Keratinocyte (primary cell): ENCODE measurements at regions not wholly inside any gene's neighbourhood (a gene's known extent, or its start where the extent isn't known, plus 50 kb on each side); places are given as distances from the start of the nearest gene placed in this dataset.

Source experiments
- DNase-seq: peaks from one replicate; pipeline ENCODE4 v3.0.0-alpha.2; 2011; ENCODE audit warnings: low read depth, missing footprints, low spot score
- FAIRE-seq: peaks from 2 replicates; lab custom pipeline; 2011; peaks lifted over from hg19 to GRCh38; lab: Jason Lieb, UNC
- H2AFZ ChIP-seq: 2 replicates; pipeline ENCODE4 v1.6.0; 2012; ENCODE audit warnings: low read length, control low read depth, inconsistent platforms; ENCODE audit not compliant: control insufficient read depth
- H3K27ac ChIP-seq: 2 replicates; pipeline ENCODE4 v1.5.1; 2011; ENCODE audit warnings: low read length; ENCODE audit not compliant: control insufficient read depth, insufficient read depth
- H3K27me3 ChIP-seq: 3 replicates; pipeline ENCODE4 v1.6.0; 2011; ENCODE audit warnings: low read length; ENCODE audit not compliant: control insufficient read depth, insufficient read depth; ENCODE audit errors: extremely low read depth
- H3K36me3 ChIP-seq, 2 experiments: 2 replicates in 1 of 2; 3 replicates in 1 of 2; pipeline ENCODE4 v1.5.1; 2011; ENCODE audit warnings: low read length in 2 of 2, mild to moderate bottlenecking in 1 of 2; ENCODE audit not compliant: control insufficient read depth in 2 of 2, insufficient read depth in 2 of 2; ENCODE audit errors: extremely low read depth in 1 of 2
- H3K4me1 ChIP-seq: 3 replicates; pipeline ENCODE4 v1.5.1; 2011; ENCODE audit warnings: low read length; ENCODE audit not compliant: control insufficient read depth, insufficient read depth; ENCODE audit errors: extremely low read depth
- H3K4me2 ChIP-seq: 3 replicates; pipeline ENCODE4 v1.6.0; 2011; ENCODE audit warnings: low read depth, low read length; ENCODE audit not compliant: control insufficient read depth, insufficient read depth; ENCODE audit errors: extremely low read depth
- H3K4me3 ChIP-seq, 3 experiments: fragments of 200-600 bp in 1 of 3; sonication (generic) in 1 of 3; 2 replicates in 2 of 3; 3 replicates in 1 of 3; pipeline ENCODE4 v1.5.1; 2011 to 2016; ENCODE audit warnings: low read length in 3 of 3, mild to moderate bottlenecking in 3 of 3, control low read depth in 2 of 3, inconsistent platforms in 1 of 3, low read depth in 1 of 3, mixed read lengths in 1 of 3, mixed run types in 1 of 3, moderate library complexity in 1 of 3; ENCODE audit not compliant: control insufficient read depth in 2 of 3, insufficient read depth in 2 of 3; ENCODE audit errors: extremely low read depth in 1 of 3
- H3K79me2 ChIP-seq: 2 replicates; pipeline ENCODE4 v1.6.0; 2012; ENCODE audit warnings: low read length; ENCODE audit not compliant: control insufficient read depth, insufficient read depth
- H3K9ac ChIP-seq: 3 replicates; pipeline ENCODE4 v1.6.0; 2011; ENCODE audit warnings: low read length; ENCODE audit not compliant: control insufficient read depth, insufficient read depth; ENCODE audit errors: extremely low read depth
- H3K9me1 ChIP-seq: 3 replicates; pipeline ENCODE4 v1.6.0; 2011; ENCODE audit warnings: low read length; ENCODE audit not compliant: control insufficient read depth, insufficient read depth; ENCODE audit errors: extremely low read depth
- H3K9me3 ChIP-seq: 2 replicates; pipeline ENCODE4 v1.5.1; 2012; ENCODE audit warnings: low read depth, low read length; ENCODE audit not compliant: control insufficient read depth
- H4K20me1 ChIP-seq: 3 replicates; pipeline ENCODE4 v1.6.0; 2011; ENCODE audit warnings: low read length; ENCODE audit not compliant: control insufficient read depth, insufficient read depth; ENCODE audit errors: extremely low read depth
- EZH2 ChIP-seq: IDR thresholded peaks from one replicate; pipeline ENCODE4 v1.6.1; 2012; ENCODE audit warnings: inconsistent platforms, mild to moderate bottlenecking, low read length, moderate library complexity
- dilution Hi-C: fragments of 300-500 bp; cut with MboI; formaldehyde crosslinking; loops from one replicate; pipeline ENCODE4 v1.7.0; 2020; ENCODE audit warnings: low sequenced_read_pairs; ENCODE audit not compliant: extremely low pct_ligation_motif_present
- TF ChIP-seq, protein P1 (sequence below), 3 experiments: IDR thresholded peaks in 1 of 3; conservative IDR thresholded peaks in 1 of 3; optimal IDR thresholded peaks in 1 of 3; 2 replicates in 2 of 3; 3 replicates in 1 of 3; pipeline versions ENCODE3 to v1.5.1; 2011; ENCODE audit warnings: low read length in 3 of 3, mild to moderate bottlenecking in 3 of 3, moderate library complexity in 2 of 3, control low read depth in 1 of 3, inconsistent platforms in 1 of 3; ENCODE audit not compliant: insufficient read depth in 2 of 3; ENCODE audit errors: extremely low read depth in 1 of 3

DNA sequence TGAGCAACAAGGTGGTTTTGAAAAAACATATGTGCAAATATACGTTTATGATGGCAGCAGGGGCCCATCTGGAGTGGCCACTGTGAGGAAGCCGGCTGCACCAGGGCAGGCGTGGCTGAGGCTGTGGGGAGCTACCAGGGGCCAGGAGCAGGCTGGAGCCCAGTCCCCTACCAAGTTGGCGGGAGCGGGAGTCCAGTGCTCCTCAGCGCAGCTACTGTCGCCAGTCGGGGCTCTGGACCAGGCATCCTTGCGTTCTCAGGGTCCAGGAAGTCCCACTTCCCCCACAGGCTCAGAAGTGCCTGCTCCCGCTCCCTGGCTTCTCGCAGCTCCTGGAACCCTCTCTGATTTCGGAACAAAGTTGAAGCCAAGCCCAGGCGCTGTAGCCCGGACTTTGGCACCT, 1377.5 kb upstream of the FLRT2 start:
- Histone ChIP-seq H3K79me2 (no peaks in the 10 kb centered on the region), H3K9me3 (no peaks in the 10 kb centered on the region), H3K4me1 (no peaks in the 10 kb centered on the region), H3K9me1 (no peaks in the 10 kb centered on the region), H3K9ac (no peak overlapping the region), H3K27me3 (no peaks in the 10 kb centered on the region), H2AFZ (no peak overlapping the region), H3K36me3 (no peaks in the 10 kb centered on the region), H3K4me3 (no peak overlapping the region), H4K20me1 (no peaks in the 10 kb centered on the region), H3K27ac (no peak overlapping the region), H3K4me2 (no peak overlapping the region)
- TF ChIP-seq, protein P1, sequence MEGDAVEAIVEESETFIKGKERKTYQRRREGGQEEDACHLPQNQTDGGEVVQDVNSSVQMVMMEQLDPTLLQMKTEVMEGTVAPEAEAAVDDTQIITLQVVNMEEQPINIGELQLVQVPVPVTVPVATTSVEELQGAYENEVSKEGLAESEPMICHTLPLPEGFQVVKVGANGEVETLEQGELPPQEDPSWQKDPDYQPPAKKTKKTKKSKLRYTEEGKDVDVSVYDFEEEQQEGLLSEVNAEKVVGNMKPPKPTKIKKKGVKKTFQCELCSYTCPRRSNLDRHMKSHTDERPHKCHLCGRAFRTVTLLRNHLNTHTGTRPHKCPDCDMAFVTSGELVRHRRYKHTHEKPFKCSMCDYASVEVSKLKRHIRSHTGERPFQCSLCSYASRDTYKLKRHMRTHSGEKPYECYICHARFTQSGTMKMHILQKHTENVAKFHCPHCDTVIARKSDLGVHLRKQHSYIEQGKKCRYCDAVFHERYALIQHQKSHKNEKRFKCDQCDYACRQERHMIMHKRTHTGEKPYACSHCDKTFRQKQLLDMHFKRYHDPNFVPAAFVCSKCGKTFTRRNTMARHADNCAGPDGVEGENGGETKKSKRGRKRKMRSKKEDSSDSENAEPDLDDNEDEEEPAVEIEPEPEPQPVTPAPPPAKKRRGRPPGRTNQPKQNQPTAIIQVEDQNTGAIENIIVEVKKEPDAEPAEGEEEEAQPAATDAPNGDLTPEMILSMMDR (optimal IDR thresholded peaks at IDR 0.05 in 1 of 3, IDR thresholded peaks at IDR 0.05 in 1 of 3, conservative IDR thresholded peaks at IDR 0.05 in 1 of 3; ENCODE audit: extremely low read depth in 1 of 3, insufficient read depth in 2 of 3, low read length in 3 of 3) = no peak
- TF ChIP-seq EZH2 = no peak
- dilution Hi-C loops = no loop called here
- DNase-seq = no peak
- no peak for FAIRE-seq

- Histone ChIP-seq H3K27me3 (no peaks in the 10 kb centered on the region), H3K9me3 (no peaks in the 10 kb centered on the region), H3K9ac (no peak overlapping the region), H3K36me3 (no peaks in the 10 kb centered on the region), H3K4me3 (no peak overlapping the region), H3K27ac (no peak overlapping the region), H3K79me2 (no peaks in the 10 kb centered on the region), H3K9me1 (no peaks in the 10 kb centered on the region), H3K4me2 (no peak overlapping the region), H3K4me1 (no peaks in the 10 kb centered on the region), H2AFZ (no peak overlapping the region), H4K20me1 (no peaks in the 10 kb centered on the region)
- DNase-seq = no peak
- dilution Hi-C loops = no loop called here
- TF ChIP-seq EZH2 = no peak
- TF ChIP-seq, protein P1 (optimal IDR thresholded peaks at IDR 0.05 in 1 of 3, IDR thresholded peaks at IDR 0.05 in 1 of 3, conservative IDR thresholded peaks at IDR 0.05 in 1 of 3; ENCODE audit: extremely low read depth in 1 of 3, insufficient read depth in 2 of 3, low read length in 3 of 3) = no peak
- no peak for FAIRE-seq
Measured at GRCh38 chr14:84162633-84163032, 1367.3 kb upstream of the FLRT2 start.
